ENCODE measurements at regions not wholly inside any gene's neighbourhood (a gene's known extent, or its start where the extent isn't known, plus 50 kb on each side); places are given as distances from the start of the nearest gene placed in this dataset.
"Not testable (repeated sequence)": the region's sequence is repeated elsewhere in the genome, so short reads cannot be mapped to it uniquely, and the experiment has no call there.

DNA sequence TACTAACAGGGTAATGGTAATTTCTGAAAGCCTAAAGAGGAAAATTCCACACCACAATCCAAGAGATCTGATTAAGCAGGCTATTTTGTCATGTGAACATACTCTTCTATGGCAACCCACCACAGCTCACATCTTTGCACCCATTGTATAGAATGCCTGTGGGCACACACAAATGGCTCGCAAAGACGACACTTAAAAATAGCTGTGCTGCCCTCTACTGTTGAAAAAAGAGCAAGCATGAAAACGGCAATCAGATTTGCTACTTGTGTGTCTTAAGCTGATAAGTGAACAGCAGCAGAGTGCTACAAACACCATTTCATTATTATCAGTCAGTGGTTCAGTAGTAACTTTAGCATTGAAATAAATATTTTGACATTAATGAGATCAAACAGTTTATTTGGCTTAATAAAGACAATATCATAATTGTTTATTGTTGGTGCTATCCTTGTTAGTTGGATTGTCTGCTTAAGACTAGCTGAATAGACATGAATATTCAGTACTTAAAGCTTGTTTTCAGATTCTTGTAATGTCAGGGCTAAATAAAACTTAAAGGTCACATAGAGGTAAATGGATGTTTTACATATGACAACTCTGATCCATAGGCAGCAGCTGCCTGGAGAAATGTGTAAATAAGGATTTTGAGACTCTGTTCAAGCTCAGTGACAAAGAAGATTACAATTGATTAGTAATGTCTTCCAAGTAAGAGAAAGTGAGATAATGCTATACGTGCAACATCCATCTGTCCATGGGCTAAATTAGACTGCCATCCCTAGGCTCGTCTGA lies 199.1 kb downstream of the LRRN1 start:
- TF ChIP-seq, protein P1, sequence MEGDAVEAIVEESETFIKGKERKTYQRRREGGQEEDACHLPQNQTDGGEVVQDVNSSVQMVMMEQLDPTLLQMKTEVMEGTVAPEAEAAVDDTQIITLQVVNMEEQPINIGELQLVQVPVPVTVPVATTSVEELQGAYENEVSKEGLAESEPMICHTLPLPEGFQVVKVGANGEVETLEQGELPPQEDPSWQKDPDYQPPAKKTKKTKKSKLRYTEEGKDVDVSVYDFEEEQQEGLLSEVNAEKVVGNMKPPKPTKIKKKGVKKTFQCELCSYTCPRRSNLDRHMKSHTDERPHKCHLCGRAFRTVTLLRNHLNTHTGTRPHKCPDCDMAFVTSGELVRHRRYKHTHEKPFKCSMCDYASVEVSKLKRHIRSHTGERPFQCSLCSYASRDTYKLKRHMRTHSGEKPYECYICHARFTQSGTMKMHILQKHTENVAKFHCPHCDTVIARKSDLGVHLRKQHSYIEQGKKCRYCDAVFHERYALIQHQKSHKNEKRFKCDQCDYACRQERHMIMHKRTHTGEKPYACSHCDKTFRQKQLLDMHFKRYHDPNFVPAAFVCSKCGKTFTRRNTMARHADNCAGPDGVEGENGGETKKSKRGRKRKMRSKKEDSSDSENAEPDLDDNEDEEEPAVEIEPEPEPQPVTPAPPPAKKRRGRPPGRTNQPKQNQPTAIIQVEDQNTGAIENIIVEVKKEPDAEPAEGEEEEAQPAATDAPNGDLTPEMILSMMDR (IDR thresholded peaks at IDR 0.05; ENCODE audit: poor library complexity, severe bottlenecking) = peak; percentile 74
- no peak overlapping the region for H3K27ac ChIP-seq (ENCODE audit: poor library complexity, severe bottlenecking)
- no peaks in the 10 kb centered on the region for H3K36me3 ChIP-seq (ENCODE audit: low read depth)
- H3K27me3 ChIP-seq (ENCODE audit: insufficient read depth, poor library complexity, severe bottlenecking) = no peaks in the 10 kb centered on the region
- ATAC-seq (ENCODE audit: low read depth) (no peak), DNase-seq (ENCODE audit: low spot score) (no peak)
- H3K4me3 ChIP-seq (ENCODE audit: severe bottlenecking) = no peak overlapping the region
- peaks cover 2% of the 10 kb centered on the region for H3K9me3 ChIP-seq (ENCODE audit: severe bottlenecking)
- H3K4me1 ChIP-seq (ENCODE audit: insufficient read depth, poor library complexity, severe bottlenecking) = no peaks in the 10 kb centered on the region

DNA sequence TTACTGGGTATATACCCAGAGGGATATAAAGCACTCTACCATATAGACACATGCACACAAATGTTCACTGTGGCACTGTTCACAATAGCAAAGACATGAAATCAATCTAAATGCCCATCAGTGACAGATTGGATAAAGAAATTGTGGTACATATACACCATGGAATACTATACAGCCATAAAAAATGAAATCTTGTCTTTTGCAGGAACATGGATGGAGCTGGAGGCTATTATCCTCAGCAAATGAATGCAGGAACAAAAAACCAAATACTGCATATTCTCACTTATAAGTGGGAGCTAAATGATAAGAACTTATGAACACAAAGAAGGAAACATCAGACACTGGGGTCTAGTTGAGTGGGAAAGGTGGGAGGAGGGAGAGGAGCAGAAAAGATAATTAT lies 200.1 kb downstream of the LRRN1 start:
- not testable (repeated sequence) for H3K9me3 ChIP-seq (ENCODE audit: severe bottlenecking); H3K4me3 ChIP-seq (ENCODE audit: severe bottlenecking); H3K36me3 ChIP-seq (ENCODE audit: low read depth); DNase-seq (ENCODE audit: low spot score); H3K27ac ChIP-seq (ENCODE audit: poor library complexity, severe bottlenecking); H3K4me1 ChIP-seq (ENCODE audit: insufficient read depth, poor library complexity, severe bottlenecking); ATAC-seq (ENCODE audit: low read depth); H3K27me3 ChIP-seq (ENCODE audit: insufficient read depth, poor library complexity, severe bottlenecking)

DNA sequence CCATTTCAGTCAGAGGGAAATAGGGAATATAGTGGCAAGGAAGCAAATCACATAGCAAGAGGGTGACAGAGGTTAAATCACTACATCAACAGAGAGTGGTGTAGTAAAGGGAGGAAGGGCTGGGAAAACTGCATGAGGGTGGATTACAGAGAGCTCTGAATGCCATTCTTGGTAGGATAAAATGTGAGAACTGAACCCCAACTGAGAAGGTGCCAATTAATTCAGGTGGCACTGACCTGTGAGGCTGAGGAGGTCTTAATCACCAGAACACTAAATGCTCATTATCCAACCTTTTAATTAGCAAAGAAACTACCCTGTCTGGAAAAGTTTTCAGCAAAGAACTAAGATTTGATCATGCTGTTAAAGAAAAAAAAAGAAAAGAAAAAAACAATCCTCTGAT lies 202.7 kb downstream of the LRRN1 start:
- no peak for DNase-seq (ENCODE audit: low spot score)
- Histone ChIP-seq H3K27me3 (ENCODE audit: insufficient read depth, poor library complexity, severe bottlenecking) (no peaks in the 10 kb centered on the region), H3K9me3 (ENCODE audit: severe bottlenecking) (peaks cover 2% of the 10 kb centered on the region), H3K4me3 (ENCODE audit: severe bottlenecking) (no peak overlapping the region), H3K36me3 (ENCODE audit: low read depth) (no peaks in the 10 kb centered on the region), H3K27ac (ENCODE audit: poor library complexity, severe bottlenecking) (no peak overlapping the region), H3K4me1 (ENCODE audit: insufficient read depth, poor library complexity, severe bottlenecking) (no peaks in the 10 kb centered on the region)
- ATAC-seq (ENCODE audit: low read depth) = no peak
- TF ChIP-seq, protein P1 (IDR thresholded peaks at IDR 0.05; ENCODE audit: poor library complexity, severe bottlenecking) = no peak

DNA sequence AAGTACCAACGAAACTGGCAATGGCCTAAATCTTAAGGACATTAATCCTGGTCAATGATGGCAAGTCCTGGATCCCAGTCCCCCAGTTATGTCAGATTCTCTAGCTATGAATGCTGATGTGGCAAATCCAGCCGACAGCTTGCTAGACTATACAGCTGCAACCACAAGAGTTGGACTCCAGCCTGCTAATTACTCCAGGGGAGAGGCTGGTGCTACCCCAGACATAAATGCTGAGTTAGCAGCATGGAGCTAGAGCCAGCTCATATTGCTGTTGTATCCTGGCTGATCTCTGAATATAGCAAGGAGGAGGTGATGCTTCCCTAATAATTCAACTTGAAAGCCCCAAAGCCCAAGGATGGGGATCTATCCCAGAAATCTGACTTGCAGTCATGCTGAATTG lies 207.1 kb downstream of the LRRN1 start:
- Histone ChIP-seq H3K4me1 (ENCODE audit: insufficient read depth, poor library complexity, severe bottlenecking) (no peaks in the 10 kb centered on the region), H3K27ac (ENCODE audit: poor library complexity, severe bottlenecking) (no peak overlapping the region), H3K9me3 (ENCODE audit: severe bottlenecking) (no peaks in the 10 kb centered on the region), H3K4me3 (ENCODE audit: severe bottlenecking) (no peak overlapping the region), H3K36me3 (ENCODE audit: low read depth) (no peaks in the 10 kb centered on the region), H3K27me3 (ENCODE audit: insufficient read depth, poor library complexity, severe bottlenecking) (no peaks in the 10 kb centered on the region)
- TF ChIP-seq, protein P1 (IDR thresholded peaks at IDR 0.05; ENCODE audit: poor library complexity, severe bottlenecking) = no peak
- no peak for DNase-seq (ENCODE audit: low spot score)
- ATAC-seq (ENCODE audit: low read depth) = no peak

DNA sequence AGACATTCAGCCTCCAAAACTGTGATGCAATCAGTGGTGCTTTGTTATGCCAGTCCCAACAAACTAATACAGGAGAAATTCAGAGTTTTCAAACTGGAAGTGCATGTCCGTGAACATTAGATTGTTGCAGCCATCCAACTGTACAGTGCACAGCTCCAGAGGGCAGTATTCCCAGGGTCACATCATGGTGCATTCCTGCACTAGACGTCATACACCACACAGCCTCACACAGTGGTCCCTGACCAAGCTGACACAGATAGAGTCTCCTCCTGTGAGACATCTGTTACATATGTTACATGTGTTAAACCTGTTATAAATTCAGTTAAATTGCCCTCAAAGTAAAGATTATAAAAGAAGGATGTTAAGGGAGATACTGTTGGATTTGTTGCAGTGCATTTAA lies 209.0 kb downstream of the LRRN1 start:
- TF ChIP-seq, protein P1 (IDR thresholded peaks at IDR 0.05; ENCODE audit: poor library complexity, severe bottlenecking) = no peak
- Histone ChIP-seq H3K4me1 (ENCODE audit: insufficient read depth, poor library complexity, severe bottlenecking) (no peaks in the 10 kb centered on the region), H3K27me3 (ENCODE audit: insufficient read depth, poor library complexity, severe bottlenecking) (no peaks in the 10 kb centered on the region), H3K9me3 (ENCODE audit: severe bottlenecking) (no peaks in the 10 kb centered on the region), H3K4me3 (ENCODE audit: severe bottlenecking) (no peak overlapping the region), H3K27ac (ENCODE audit: poor library complexity, severe bottlenecking) (no peak overlapping the region), H3K36me3 (ENCODE audit: low read depth) (no peaks in the 10 kb centered on the region)
- DNase-seq (ENCODE audit: low spot score) (no peak), ATAC-seq (ENCODE audit: low read depth) (no peak)

Measured in RWPE2 (cell line).